PC-3 (cell line): ENCODE measurements at regions not wholly inside any gene's neighbourhood (a gene's known extent, or its start where the extent isn't known, plus 50 kb on each side); places are given as distances from the start of the nearest gene placed in this dataset.

Experiments
- CTCF ChIP-seq: fragments of 300-600 bp; sonication (generic); conservative IDR thresholded peaks from 2 replicates; pipeline ENCODE4 v1.5.1; 2017; ENCODE audit warnings: antibody characterized with exemption, low read depth, mild to moderate bottlenecking, low read length
- EZH2 ChIP-seq: fragments of 300-600 bp; sonication (generic); IDR thresholded peaks from one replicate; pipeline ENCODE4 v1.6.1; 2017; ENCODE audit warnings: antibody characterized with exemption, mild to moderate bottlenecking, low read length; ENCODE audit not compliant: unreplicated experiment
- EZH2phosphoT487 ChIP-seq: fragments of 300-600 bp; sonication (generic); IDR thresholded peaks from 2 replicates; pipeline ENCODE4 v1.6.1; 2018; ENCODE audit warnings: mild to moderate bottlenecking, antibody characterized with exemption, low read length, borderline replicate concordance

- no peak for TF ChIP-seq CTCF
- no peak for TF ChIP-seq EZH2phosphoT487
- TF ChIP-seq EZH2, result no peak
These were observed 124.6 kb upstream of the ESR1 start for GRCh38 chr6:151682922-151683321.
